Testis (tissue), 2 donors: ENCODE measurements at regions not wholly inside any gene's neighbourhood (a gene's known extent, or its start where the extent isn't known, plus 50 kb on each side); places are given as distances from the start of the nearest gene placed in this dataset.

Experiments used
- CTCF ChIP-seq, 3 experiments: fragments of 450-650 bp in 2 of 3; fragments of 200-600 bp in 1 of 3; sonication (generic) in 1 of 3; IDR thresholded peaks; one replicate each; pipeline ENCODE4 v1.5.1; 2016 to 2019; ENCODE audit warnings: antibody characterized with exemption in 3 of 3, mild to moderate bottlenecking in 2 of 3, moderate library complexity in 1 of 3
- POLR2A ChIP-seq: fragments of 450-650 bp; IDR thresholded peaks from one replicate; pipeline ENCODE4 v1.6.1; 2017; ENCODE audit warnings: antibody characterized with exemption, mild to moderate bottlenecking, moderate library complexity

DNA sequence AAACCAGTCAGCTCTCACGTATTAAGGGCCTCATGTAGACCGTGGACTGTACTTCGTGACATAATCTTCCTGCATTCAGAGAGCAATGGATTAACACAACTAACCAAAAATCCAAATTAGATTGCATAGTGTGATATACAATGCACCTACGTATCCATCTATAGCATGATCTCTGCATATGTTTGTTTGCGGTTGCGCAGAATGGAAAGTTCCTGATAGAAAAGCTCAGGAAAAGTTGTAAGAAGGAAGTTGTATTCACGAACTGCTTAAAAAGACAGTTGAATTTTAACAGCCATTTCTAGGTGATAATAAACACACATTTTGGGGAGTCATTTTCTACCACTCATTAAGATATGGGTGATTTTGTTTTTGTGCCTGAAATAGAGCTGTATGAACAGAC is 869.0 kb downstream of the TLE4 start:
- TF ChIP-seq CTCF (IDR thresholded peaks at IDR 0.05) (no peak), POLR2A (no peak)
